AG20443 (cell line): ENCODE measurements at regions not wholly inside any gene's neighbourhood (a gene's known extent, or its start where the extent isn't known, plus 50 kb on each side); places are given as distances from the start of the nearest gene placed in this dataset.
A peak's percentile ranks its signal among the peaks of the same experiment; 100 is the strongest.

Experiments
- DNase-seq: peaks from one replicate; pipeline ENCODE4 v3.0.0; 2012; ENCODE audit warnings: low spot score, mixed read lengths

- no peak for DNase-seq
Measured at GRCh38 chr2:219692521-219692920, 65.1 kb downstream of the SLC4A3 start.

- no peak for DNase-seq
Measured at GRCh38 chr2:219695145-219695709, 67.8 kb downstream of the SLC4A3 start.

DNA sequence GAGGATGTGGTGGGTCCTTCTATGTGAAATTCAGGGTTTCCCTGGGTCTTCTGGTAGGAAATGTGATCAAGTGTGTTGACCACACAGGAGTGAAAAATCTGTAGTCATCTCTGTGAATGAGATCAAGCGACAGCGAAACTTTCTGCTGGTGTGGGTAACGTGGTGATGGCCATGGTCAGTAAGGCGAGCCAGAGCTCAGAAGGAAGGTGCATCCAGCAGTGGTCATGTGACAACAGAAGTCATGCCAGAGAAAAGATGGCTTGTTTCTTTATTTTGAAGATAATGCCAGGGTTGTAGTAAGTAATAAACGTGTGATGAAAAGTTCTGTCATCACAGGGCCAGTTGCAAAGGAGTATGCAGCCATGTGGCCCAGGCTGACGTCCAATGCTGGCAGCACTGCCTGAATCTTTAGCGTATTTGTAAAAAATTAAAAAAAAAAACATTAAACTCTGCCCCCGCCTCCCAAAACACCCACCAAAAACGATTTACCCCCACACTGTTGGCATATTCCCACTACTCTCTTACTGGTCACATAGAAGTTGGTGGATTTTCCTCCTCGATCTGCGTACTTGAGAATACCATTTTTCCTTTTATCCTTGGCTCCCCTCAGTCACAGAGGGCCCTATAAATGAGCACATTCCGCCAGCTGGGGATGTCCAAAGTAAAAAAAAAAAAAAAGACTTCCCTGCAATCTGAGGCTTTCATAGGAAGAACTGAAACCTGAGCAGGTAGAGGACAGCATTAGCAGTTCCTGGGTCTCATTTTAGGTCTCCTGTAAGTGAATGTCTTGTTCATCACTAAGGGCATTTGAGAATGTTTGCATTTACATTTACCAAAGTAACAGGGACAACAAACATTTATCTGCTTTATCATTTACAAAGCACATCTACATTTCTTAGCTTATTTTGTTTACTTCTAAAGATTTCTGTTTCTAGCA is 70.6 kb downstream of the SLC4A3 start:
- no peak for DNase-seq

DNA sequence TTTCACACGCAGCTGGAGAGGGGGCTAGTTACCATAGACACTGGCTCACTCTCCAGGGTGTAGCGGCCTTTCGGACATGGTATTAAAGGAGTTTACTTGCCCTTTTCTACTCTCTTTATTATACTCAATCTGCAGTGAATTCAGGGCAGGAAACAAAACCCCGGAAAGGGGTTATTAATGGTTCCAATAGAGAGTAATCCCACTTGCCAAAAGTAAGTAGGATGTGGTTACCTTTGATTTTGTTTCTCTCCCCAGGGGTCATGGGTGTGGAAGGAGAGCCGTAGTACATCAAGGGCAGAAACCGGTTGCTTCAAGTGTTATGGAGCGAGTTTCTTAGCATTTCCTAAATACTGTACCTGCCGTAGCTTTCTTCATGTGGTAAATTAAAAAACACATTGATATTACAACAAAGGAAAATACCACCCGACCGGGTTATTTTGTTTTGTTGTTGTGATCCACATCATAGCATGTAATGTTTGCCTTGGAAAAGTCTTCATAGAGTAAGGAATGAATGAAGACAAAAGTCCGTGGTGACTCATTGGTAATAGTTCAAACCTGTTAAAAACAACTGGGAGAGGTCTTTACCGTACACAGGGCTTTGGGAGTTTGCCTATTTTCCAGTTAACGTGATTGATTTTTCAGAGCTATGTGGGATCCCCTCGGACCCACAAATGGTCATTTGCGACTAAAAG is 71.5 kb downstream of the SLC4A3 start:
- no peak for DNase-seq

DNA sequence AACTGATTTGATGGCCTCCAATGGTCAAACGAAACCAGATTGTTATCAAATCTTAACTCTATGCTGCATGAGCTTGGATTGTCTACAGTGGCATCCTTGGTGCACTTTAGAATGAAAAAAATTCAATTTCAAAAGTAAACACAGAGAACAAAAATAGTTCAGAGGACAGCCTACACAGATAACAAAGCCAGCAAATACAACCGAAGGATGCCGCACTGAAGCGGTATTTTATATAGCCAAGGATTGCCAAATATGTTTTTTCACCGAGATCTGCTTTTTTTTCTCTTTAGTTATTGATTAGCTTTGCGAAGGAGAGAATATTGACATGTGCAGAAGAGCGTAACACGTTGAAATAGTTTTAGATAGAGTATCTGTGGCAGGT is 72.0 kb downstream of the SLC4A3 start:
- no peak for DNase-seq

DNA sequence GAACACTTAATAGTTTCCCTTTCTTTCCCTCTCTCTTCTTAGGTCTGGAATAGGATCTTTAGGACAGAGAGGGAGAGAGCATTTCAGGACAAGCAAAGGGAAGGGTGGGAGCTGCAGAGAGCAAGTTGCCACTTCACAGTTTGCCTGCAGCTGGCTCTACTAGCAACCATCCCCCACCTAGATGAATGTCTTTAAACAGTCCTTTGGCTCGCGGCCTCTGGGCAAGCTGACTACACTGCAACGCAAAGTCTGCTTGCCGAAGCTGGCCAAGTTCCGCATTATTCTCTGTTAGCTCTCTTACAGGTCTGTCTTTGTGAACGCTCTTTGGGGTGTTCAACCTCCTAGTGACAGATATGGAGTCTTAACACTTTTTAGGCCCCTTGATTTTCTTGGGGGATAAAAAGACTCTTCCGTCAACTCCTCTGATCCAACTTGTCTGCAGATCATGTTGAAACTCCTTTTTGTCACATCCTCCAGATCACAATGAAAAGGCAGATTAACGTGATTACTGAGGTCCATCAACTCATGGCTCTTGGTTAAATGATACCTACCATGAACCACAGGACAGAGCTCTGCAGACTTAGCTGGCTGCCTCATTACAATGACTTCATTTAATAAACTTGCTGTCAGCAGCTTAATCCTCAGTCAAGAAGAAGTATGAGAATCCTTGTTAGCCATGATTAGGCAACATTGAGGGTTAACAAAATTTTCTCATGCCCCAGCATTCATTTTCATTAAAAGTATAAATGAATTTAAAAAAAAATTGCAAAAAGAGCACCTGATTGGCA is 74.6 kb downstream of the SLC4A3 start:
- peak; percentile 26 for DNase-seq

DNA sequence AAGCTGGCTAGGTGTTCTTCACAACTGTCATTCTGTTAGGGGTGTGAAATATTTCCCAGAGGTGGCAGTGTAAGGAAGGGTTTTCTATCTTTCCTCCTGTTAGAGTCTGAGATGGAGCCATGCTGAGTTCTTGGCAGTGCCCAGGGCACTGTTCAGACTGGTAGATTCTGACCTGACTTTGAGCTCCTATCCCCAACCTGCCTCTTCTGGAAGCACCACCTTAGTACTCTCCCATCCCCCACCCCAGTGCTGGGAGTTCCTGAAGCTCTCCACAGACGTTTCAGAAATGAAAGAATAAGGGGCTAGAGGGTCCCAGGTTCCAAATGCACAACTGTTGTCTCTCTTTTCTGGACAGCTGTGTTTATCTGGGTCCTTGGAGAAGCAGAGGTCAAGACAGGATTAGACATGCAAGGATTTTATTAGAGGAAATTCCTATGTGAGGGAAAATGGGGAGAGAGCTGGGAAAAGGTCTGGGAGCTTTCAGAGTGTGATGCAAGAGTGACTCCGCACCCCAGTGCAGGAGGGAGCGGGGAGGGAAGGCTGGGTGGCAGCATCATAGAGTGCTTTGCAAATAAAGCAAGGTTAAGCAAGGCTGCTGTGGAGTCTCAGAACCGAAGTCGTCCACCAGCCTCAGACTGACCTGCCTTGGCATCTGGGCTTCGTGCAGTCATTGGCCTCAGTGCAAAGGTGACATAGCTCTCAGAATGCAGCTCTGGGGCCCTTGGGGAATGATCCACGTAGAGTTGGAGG is 75.5 kb downstream of the SLC4A3 start:
- no peak for DNase-seq

DNA sequence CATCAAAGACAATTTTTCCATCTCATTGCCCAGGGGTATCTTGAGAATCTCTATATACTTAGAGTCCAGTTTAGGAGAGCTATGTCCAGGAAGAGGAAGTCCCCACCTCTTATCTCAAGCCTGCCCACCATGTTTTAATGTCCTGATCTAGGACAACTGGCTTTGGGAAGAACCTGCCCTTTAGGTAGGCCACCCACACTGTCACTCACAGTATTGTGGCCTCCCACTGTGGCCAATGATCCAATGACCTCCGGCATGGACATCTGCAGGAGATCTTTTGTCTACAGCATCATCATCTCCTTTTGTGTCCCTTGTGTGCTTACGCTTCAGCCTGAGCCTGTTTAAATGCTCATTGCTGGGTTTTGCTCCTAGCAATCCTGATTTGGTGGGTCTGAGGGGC is 77.4 kb downstream of the SLC4A3 start:
- no peak for DNase-seq

- DNase-seq: no peak
Measured at GRCh38 chr2:219706823-219707281, 79.4 kb downstream of the SLC4A3 start.

DNA sequence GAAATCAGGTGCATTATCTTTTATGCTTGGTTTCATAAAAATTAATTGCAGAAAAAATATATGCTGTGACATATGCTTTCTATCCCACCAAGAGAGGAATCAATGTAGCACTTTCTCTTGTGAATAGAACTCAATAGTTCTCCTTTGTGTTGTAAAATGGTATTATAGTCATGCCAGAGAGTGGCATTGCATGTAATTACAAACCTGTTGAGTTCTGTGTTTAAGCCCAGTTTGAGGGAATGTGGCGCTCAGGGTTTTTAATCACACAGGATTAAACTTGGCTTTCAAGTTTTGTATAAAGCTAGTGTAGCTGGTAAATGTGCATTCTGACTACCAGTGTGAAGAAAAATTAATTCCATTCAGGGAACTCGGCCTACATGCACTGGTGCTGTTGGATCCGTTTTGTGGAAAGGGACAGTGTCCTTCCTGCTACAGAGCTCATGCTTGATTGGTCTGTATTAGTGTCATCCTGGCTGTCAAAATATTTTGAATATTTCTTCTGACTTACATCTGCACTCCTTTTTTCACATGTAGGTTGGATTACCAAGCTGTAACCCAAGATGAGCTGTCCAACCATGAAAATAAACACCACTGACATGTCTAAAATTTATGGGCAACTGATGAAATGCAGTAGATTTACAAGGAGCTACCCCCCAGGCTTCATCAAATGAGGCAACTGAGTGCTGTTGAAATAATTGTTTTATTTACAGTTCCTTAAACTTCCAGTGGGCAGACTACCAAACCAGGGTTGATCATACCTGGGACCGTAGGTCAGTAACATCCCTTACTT is 80.3 kb downstream of the SLC4A3 start:
- no peak for DNase-seq

GRCh38 chr2:219709331-219709761 is 81.9 kb downstream of the SLC4A3 start:
- no peak for DNase-seq

GRCh38 chr2:219713110-219713509 is 85.7 kb downstream of the SLC4A3 start:
- DNase-seq: peak; percentile 37

GRCh38 chr2:219714681-219715400 is 87.4 kb downstream of the SLC4A3 start:
- DNase-seq: no peak

DNA sequence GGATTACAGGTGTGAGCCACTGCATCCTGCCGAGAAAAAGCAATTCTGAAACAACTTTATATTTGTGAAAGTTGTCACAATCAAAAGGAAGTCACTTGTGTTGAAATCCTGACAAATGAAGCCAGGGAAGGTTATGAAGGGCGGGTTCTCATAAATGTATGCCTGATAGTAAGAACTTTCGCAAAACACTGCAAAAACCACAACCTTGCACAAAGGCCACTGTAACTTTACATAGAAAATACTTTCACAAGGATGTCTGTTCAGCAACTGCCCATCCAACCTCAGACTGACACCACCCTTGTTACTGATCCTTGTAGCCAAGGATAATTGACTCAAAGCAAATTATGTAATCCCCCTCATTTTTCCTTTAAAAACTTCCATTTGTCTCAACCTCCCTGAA is 90.6 kb downstream of the SLC4A3 start:
- no peak for DNase-seq

DNA sequence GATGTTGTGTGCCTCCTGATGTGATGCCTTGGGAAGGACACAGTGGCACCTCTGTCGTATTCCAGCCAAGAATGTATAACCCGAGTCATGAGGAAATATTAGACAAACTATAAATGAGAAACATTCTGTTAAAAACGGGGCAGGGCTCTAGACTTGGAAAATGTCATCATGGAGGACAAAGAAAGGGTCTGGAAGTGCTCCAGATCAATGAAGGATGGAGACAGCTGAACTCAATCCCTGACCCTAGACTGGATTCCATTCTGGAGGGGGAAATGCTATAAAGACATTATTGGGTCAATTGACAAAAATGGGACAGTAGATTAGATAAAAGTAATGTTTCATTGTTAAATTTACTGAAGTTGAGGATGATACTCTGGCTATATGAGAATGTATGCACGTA is 92.1 kb downstream of the SLC4A3 start:
- DNase-seq: no peak

DNA sequence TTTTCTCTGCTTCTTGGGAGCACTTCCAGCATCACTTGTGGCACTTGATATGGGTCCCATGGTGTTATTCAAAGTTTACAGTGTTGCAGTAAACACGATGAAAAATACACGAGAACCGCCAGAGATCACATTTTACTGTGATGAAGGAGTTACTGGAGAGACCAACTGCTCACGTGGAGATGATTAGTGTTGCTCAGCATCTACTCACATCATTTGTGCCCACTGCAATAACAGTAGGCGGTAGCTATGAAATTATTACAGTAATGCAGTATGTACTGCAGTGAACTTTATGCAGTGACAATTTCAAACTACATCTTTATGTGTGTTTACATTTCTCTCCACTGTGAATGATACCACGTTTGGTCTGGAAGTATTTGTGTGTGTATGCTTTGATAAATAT is 93.5 kb downstream of the SLC4A3 start:
- DNase-seq: no peak

DNA sequence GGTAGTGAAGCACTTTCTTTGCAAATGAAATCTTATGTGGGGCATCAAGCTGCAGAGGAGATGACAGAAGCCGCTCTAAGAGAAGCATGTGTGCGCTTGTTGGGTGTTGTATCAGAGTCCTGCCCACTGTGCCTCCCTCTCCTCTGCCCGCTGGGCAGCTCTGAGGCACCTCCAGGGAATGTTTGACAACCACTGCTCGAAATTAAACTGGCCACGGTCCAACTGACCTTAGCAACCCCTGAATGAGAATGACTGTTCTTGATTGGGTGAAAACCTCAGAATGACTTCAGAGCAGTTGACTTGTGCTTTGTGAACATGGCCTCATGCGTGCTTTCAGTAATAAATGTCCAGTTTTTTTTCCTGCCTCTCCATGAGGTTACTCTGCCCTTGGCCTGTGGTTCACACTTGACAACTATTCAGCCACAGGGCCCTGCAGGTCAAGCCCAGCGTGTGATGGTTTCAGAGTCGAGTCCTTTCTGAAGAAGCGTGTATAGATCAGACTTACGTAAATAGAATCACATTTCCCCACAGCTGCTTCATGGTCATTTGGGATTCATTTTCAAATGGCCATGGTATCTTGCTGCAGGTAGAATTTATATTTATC is 94.9 kb downstream of the SLC4A3 start:
- DNase-seq: no peak

DNA sequence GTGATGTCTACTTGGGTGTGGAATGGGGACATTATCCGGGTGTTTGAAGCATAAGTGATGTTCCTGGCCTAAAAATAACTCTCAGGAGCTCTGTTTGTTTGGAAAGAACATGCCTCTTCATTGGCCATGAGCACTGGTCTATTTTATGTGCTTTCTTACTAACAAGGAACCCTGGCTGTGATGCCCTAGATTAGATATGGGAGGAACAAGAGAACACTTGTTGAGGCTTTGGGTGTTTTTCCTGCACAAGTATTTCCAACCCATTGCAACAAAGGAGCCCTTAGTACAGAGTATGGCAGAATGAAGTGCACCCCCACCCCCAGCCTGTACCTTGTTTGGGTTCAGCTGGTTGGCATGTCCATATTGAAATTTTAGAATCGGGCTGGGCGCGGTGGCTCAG is 95.9 kb downstream of the SLC4A3 start:
- no peak for DNase-seq

GRCh38 chr2:219724628-219725027 is 97.2 kb downstream of the SLC4A3 start:
- DNase-seq: peak; percentile 56
